SK-N-SH (cell line): ENCODE measurements at regions not wholly inside any gene's neighbourhood (a gene's known extent, or its start where the extent isn't known, plus 50 kb on each side); places are given as distances from the start of the nearest gene placed in this dataset.

ENCODE experiments used
- CHD2 ChIP-seq: fragments of 150-350 bp; IDR thresholded peaks from 2 replicates; pipeline ENCODE4 v1.6.1; 2018; ENCODE audit warnings: low read length; ENCODE audit not compliant: partially characterized antibody
- EP300 ChIP-seq, 2 experiments: IDR thresholded peaks; 2 replicates each; pipeline versions ENCODE4 v1.4.0 to v1.6.1; 2012; ENCODE audit warnings: borderline replicate concordance in 1 of 2, low read depth in 1 of 2, low read length in 1 of 2
- GABPA ChIP-seq: IDR thresholded peaks from 2 replicates; pipeline ENCODE4 v1.4.0; 2012; ENCODE audit warnings: low read depth, mild to moderate bottlenecking
- NRF1 ChIP-seq: IDR thresholded peaks from 2 replicates; pipeline ENCODE4 v1.6.1; 2012; ENCODE audit warnings: low read depth, mild to moderate bottlenecking, low read length
- TEAD4 ChIP-seq: IDR thresholded peaks from 2 replicates; pipeline ENCODE4 v1.4.0; 2012; ENCODE audit warnings: mild to moderate bottlenecking, borderline replicate concordance; ENCODE audit not compliant: insufficient read depth
- TF ChIP-seq, protein P1 (sequence below): IDR thresholded peaks from 2 replicates; pipeline ENCODE4 v1.4.0; 2012; ENCODE audit warnings: low read depth
- TF ChIP-seq, protein P2 (sequence below): fragments of 200-600 bp; sonication (generic); IDR thresholded peaks from 2 replicates; pipeline ENCODE4 v1.6.1; 2017; ENCODE audit warnings: antibody characterized with exemption, mild to moderate bottlenecking, moderate library complexity
- TF ChIP-seq, protein P3 (sequence below): IDR thresholded peaks from 2 replicates; pipeline ENCODE4 v1.6.1; 2012; ENCODE audit warnings: mild to moderate bottlenecking, low read depth, low read length, moderate library complexity
- TF ChIP-seq, protein P4 (sequence below): fragments of 150-350 bp; IDR thresholded peaks from 2 replicates; pipeline ENCODE4 v1.6.1; 2016; ENCODE audit warnings: mild to moderate bottlenecking, low read depth, low read length

DNA sequence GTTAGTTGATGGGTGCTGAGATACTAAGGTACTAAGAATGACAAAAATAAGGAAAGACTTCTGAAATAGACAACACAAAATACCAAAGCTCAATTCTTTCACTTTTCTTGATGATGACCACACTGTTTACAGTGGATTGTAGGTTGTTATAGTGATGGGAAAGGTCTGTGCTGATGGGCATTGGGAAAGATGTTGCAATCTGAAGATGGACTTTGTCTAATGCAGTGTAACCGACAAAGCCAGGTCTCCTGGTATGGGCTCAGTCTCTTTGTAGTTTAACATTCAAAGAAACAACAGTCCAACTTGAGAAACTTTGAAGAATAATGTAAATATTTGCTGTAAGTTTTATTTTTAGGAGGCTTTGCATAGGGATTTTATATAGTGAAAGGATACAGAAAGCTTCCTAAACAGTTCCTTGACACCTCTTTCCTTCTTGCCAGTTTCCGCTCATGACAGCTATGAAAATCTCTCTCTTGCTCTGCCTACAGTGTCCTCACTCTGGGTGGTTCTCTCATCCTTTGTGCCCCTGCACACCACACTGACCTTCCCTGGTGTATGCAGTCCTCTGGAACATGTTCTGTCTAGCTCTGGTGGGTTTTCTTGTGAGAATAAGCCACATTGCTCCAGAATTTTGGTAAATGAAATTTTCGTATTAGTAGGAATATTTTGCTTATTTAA lies 172.2 kb downstream of the KCNRG start:
- TF ChIP-seq, protein P1, sequence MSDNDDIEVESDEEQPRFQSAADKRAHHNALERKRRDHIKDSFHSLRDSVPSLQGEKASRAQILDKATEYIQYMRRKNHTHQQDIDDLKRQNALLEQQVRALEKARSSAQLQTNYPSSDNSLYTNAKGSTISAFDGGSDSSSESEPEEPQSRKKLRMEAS: no peak
- no peak for TF ChIP-seq CHD2
- TF ChIP-seq, protein P2, sequence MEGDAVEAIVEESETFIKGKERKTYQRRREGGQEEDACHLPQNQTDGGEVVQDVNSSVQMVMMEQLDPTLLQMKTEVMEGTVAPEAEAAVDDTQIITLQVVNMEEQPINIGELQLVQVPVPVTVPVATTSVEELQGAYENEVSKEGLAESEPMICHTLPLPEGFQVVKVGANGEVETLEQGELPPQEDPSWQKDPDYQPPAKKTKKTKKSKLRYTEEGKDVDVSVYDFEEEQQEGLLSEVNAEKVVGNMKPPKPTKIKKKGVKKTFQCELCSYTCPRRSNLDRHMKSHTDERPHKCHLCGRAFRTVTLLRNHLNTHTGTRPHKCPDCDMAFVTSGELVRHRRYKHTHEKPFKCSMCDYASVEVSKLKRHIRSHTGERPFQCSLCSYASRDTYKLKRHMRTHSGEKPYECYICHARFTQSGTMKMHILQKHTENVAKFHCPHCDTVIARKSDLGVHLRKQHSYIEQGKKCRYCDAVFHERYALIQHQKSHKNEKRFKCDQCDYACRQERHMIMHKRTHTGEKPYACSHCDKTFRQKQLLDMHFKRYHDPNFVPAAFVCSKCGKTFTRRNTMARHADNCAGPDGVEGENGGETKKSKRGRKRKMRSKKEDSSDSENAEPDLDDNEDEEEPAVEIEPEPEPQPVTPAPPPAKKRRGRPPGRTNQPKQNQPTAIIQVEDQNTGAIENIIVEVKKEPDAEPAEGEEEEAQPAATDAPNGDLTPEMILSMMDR: no peak
- TF ChIP-seq GABPA: no peak
- TF ChIP-seq, protein P3, sequence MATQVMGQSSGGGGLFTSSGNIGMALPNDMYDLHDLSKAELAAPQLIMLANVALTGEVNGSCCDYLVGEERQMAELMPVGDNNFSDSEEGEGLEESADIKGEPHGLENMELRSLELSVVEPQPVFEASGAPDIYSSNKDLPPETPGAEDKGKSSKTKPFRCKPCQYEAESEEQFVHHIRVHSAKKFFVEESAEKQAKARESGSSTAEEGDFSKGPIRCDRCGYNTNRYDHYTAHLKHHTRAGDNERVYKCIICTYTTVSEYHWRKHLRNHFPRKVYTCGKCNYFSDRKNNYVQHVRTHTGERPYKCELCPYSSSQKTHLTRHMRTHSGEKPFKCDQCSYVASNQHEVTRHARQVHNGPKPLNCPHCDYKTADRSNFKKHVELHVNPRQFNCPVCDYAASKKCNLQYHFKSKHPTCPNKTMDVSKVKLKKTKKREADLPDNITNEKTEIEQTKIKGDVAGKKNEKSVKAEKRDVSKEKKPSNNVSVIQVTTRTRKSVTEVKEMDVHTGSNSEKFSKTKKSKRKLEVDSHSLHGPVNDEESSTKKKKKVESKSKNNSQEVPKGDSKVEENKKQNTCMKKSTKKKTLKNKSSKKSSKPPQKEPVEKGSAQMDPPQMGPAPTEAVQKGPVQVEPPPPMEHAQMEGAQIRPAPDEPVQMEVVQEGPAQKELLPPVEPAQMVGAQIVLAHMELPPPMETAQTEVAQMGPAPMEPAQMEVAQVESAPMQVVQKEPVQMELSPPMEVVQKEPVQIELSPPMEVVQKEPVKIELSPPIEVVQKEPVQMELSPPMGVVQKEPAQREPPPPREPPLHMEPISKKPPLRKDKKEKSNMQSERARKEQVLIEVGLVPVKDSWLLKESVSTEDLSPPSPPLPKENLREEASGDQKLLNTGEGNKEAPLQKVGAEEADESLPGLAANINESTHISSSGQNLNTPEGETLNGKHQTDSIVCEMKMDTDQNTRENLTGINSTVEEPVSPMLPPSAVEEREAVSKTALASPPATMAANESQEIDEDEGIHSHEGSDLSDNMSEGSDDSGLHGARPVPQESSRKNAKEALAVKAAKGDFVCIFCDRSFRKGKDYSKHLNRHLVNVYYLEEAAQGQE: no peak
- no peak for TF ChIP-seq EP300 (IDR thresholded peaks at IDR 0.05; ENCODE audit: borderline replicate concordance in 1 of 2, low read depth in 1 of 2, low read length in 1 of 2)
- TF ChIP-seq NRF1: no peak
- TF ChIP-seq TEAD4: no peak
- TF ChIP-seq, protein P4, sequence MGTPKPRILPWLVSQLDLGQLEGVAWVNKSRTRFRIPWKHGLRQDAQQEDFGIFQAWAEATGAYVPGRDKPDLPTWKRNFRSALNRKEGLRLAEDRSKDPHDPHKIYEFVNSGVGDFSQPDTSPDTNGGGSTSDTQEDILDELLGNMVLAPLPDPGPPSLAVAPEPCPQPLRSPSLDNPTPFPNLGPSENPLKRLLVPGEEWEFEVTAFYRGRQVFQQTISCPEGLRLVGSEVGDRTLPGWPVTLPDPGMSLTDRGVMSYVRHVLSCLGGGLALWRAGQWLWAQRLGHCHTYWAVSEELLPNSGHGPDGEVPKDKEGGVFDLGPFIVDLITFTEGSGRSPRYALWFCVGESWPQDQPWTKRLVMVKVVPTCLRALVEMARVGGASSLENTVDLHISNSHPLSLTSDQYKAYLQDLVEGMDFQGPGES: no peak
